ENCODE measurements at regions not wholly inside any gene's neighbourhood (a gene's known extent, or its start where the extent isn't known, plus 50 kb on each side); places are given as distances from the start of the nearest gene placed in this dataset.

GRCh38 chr2:13628122-13628521 is 911.4 kb downstream of the TRIB2 start:
- no peak for ATAC-seq
- no peak overlapping the region for H2AFZ ChIP-seq (ENCODE audit: low read depth, low read length)
- no peak overlapping the region for H3K27ac ChIP-seq (ENCODE audit: extremely low read depth, low read depth, low read length)
- H3K9me1 ChIP-seq (ENCODE audit: control insufficient read depth, insufficient read depth, low read length) = no peaks in the 10 kb centered on the region
- H3K9me3 ChIP-seq (replicated peaks; ENCODE audit: control insufficient read depth, insufficient read depth, low read depth, low read length) = no peaks in the 10 kb centered on the region
- no peak overlapping the region for H3K4me3 ChIP-seq
- no peak overlapping the region for H3K4me2 ChIP-seq (ENCODE audit: insufficient read depth, low read length)
- no peaks in the 10 kb centered on the region for H3K79me2 ChIP-seq (ENCODE audit: control insufficient read depth, insufficient read depth, low read length)
- no peaks in the 10 kb centered on the region for H3K36me3 ChIP-seq (ENCODE audit: control insufficient read depth, insufficient read depth, low read length)
- TF ChIP-seq ZKSCAN8 (CRISPR knock-in tag; IDR thresholded peaks at IDR 0.05) (no peak), SMARCC2 (IDR thresholded peaks at IDR 0.05; ENCODE audit: low read depth) (no peak), ZNF551 (CRISPR knock-in tag; IDR thresholded peaks at IDR 0.05) (no peak), FOXK2 (conservative IDR thresholded peaks at IDR 0.05 in 1 of 2, IDR thresholded peaks at IDR 0.05 in 1 of 2; ENCODE audit: low read depth in 2 of 2) (no peak), ZNF239 (CRISPR knock-in tag; IDR thresholded peaks at IDR 0.05) (no peak), UBTF (IDR thresholded peaks at IDR 0.05; ENCODE audit: borderline replicate concordance in 1 of 2, low read depth in 2 of 2, low read length in 2 of 2) (no peak), CHD1 (IDR thresholded peaks at IDR 0.05; ENCODE audit: low read length) (no peak), SFPQ (IDR thresholded peaks at IDR 0.05; ENCODE audit: low read depth, low read length) (no peak), ZNF140 (CRISPR knock-in tag; IDR thresholded peaks at IDR 0.05) (no peak)
- 0% methylated on average over 1 of the region's 1 CpG for whole genome bisulfite sequencing (ENCODE audit: insufficient coverage, low coverage, missing lambda C conversion rate)
- H4K20me1 ChIP-seq (replicated peaks; ENCODE audit: control insufficient read depth, insufficient read depth, low read length) = no peaks in the 10 kb centered on the region
- intact Hi-C loops (cut with micrococcal nuclease) (no loop called here), in situ Hi-C loops (cut with MboI) (no loop called here)
- FAIRE-seq = no peak
- H3K9ac ChIP-seq (ENCODE audit: insufficient read depth in 1 of 2, low read depth in 2 of 2, low read length in 2 of 2) = no peak overlapping the region
- no peak for DNase-seq (ENCODE audit: extremely low read depth in 1 of 4, low spot score in 3 of 4)
- POLR2A ChIA-PET = no interaction called here
- CTCF ChIA-PET (ENCODE audit: low intra/inter-chr PET ratio) = no interaction called here
- no peaks in the 10 kb centered on the region for H3K4me1 ChIP-seq (replicated peaks in 1 of 2; ENCODE audit: control insufficient read depth in 2 of 2, insufficient read depth in 2 of 2, low read length in 2 of 2)
- no TSS peak for BruUV-seq (replicated peaks)
- no peaks in the 10 kb centered on the region for H3K27me3 ChIP-seq (ENCODE audit: control insufficient read depth in 2 of 2, insufficient read depth in 2 of 2, low read length in 2 of 2)
